B cell (primary cell): ENCODE measurements at regions not wholly inside any gene's neighbourhood (a gene's known extent, or its start where the extent isn't known, plus 50 kb on each side); places are given as distances from the start of the nearest gene placed in this dataset.

Experiments
- ATAC-seq: fragments of 200-7000 bp; cut with Tn5 transposase; one replicate; pipeline ENCODE4 v1.10.0; 2021; ENCODE audit warnings: low read depth, mild to moderate bottlenecking, moderate number of reproducible peaks, moderate library complexity
- CTCF ChIA-PET: fragments of 350-600 bp; sonication (Branson Sonifier 250); formaldehyde crosslinking; loops from one replicate; lab custom pipeline; 2021; ENCODE audit warnings: antibody characterized with exemption, inconsistent platforms; lab: Charles Lee
- POLR2A ChIA-PET: fragments of 350-600 bp; sonication (Branson Sonifier 250); formaldehyde crosslinking; loops from one replicate; lab custom pipeline; 2021; ENCODE audit warnings: antibody characterized with exemption; lab: Charles Lee
- DNase-seq: peaks from one replicate; pipeline ENCODE4 v3.0.0; 2013
- H2AFZ ChIP-seq: 2 replicates; pipeline ENCODE4 v1.6.1; 2012; ENCODE audit warnings: mild to moderate bottlenecking, low read depth, low read length; ENCODE audit not compliant: insufficient read depth, poor library complexity, severe bottlenecking
- H3K27ac ChIP-seq, 2 donors: 1 replicate in 1 of 2; 2 replicates in 1 of 2; pipeline ENCODE4 v1.5.1; 2012 to 2013; ENCODE audit warnings: low read length in 2 of 2, mild to moderate bottlenecking in 2 of 2, moderate library complexity in 1 of 2
- H3K27me3 ChIP-seq, 4 experiments: fragments of 200-600 bp in 1 of 4; sonication (generic) in 1 of 4; replicated peaks in 1 of 4; 1 replicate in 2 of 4; 2 replicates in 2 of 4; pipeline versions ENCODE4 v1.6.1 to v1.7.0; 2013 to 2016; ENCODE audit warnings: low read length in 3 of 4, mild to moderate bottlenecking in 2 of 4, mixed read lengths in 1 of 4, moderate library complexity in 1 of 4; ENCODE audit not compliant: insufficient read depth in 4 of 4, control insufficient read depth in 3 of 4; ENCODE audit errors: control extremely low read depth in 1 of 4
- H3K36me3 ChIP-seq, 2 experiments: replicated peaks in 1 of 2; 1 replicate in 1 of 2; 2 replicates in 1 of 2; pipeline versions ENCODE4 v1.6.1 to v1.7.1; 2013; ENCODE audit warnings: low read length in 1 of 2; ENCODE audit not compliant: insufficient read depth in 2 of 2, control insufficient read depth in 1 of 2; ENCODE audit errors: control extremely low read depth in 1 of 2, extremely low read depth in 1 of 2
- H3K4me1 ChIP-seq, 2 donors: fragments of 200-600 bp in 1 of 2; sonication (generic) in 1 of 2; 1 replicate in 1 of 2; 2 replicates in 1 of 2; pipeline versions ENCODE4 v1.5.1 to v1.6.1; 2013 to 2017; ENCODE audit warnings: low read length in 2 of 2; ENCODE audit not compliant: control insufficient read depth in 2 of 2, insufficient read depth in 2 of 2
- H3K4me2 ChIP-seq: replicated peaks from 2 replicates; pipeline ENCODE3; 2012; ENCODE audit warnings: mild to moderate bottlenecking, low read depth, low read length; ENCODE audit not compliant: poor library complexity, severe bottlenecking
- H3K4me3 ChIP-seq, 5 experiments: fragments of 200-600 bp in 1 of 5; sonication (generic) in 1 of 5; 1 replicate in 3 of 5; 2 replicates in 2 of 5; pipeline versions ENCODE4 v1.5.1 to v1.7.0; 2011 to 2016; ENCODE audit warnings: low read length in 4 of 5, mild to moderate bottlenecking in 4 of 5, low read depth in 2 of 5, control low read depth in 1 of 5, moderate library complexity in 1 of 5; ENCODE audit not compliant: insufficient read depth in 1 of 5; ENCODE audit errors: control extremely low read depth in 1 of 5, extremely low read depth in 1 of 5
- H3K79me2 ChIP-seq: fragments of 200-600 bp; sonication (generic); one replicate; pipeline ENCODE4 v1.6.0; 2016; ENCODE audit warnings: low read length; ENCODE audit not compliant: control insufficient read depth, insufficient read depth
- H3K9ac ChIP-seq: fragments of 200-600 bp; sonication (generic); 2 replicates; pipeline ENCODE4 v1.6.1; 2017; ENCODE audit warnings: mild to moderate bottlenecking, low read length, moderate library complexity
- H3K9me3 ChIP-seq, 3 donors: one replicate each; pipeline versions ENCODE4 v1.6.1 to v1.7.1; 2013; ENCODE audit warnings: low read length in 2 of 3; ENCODE audit not compliant: control insufficient read depth in 2 of 3, insufficient read depth in 1 of 3; ENCODE audit errors: control extremely low read depth in 1 of 3
- H4K20me1 ChIP-seq: 2 replicates; pipeline ENCODE4 v1.6.0; 2012; ENCODE audit warnings: mild to moderate bottlenecking, low read length; ENCODE audit not compliant: insufficient read depth, control insufficient read depth, poor library complexity, severe bottlenecking
- H3K27ac Mint-ChIP-seq: one replicate; pipeline ENCODE4 v1.8.0; 2021; ENCODE audit warnings: mixed read lengths
- H3K27me3 Mint-ChIP-seq: one replicate; pipeline ENCODE4 v1.8.0; 2021; ENCODE audit warnings: mixed read lengths
- H3K4me1 Mint-ChIP-seq: one replicate; pipeline ENCODE4 v1.8.0; 2021; ENCODE audit warnings: mixed read lengths
- H3K4me3 Mint-ChIP-seq: one replicate; pipeline ENCODE4 v1.8.0; 2021; ENCODE audit warnings: mixed read lengths
- H3K9me3 Mint-ChIP-seq: one replicate; pipeline ENCODE4 v1.8.0; 2022; ENCODE audit warnings: mixed read lengths; ENCODE audit not compliant: insufficient read depth
- CTCF ChIP-seq: fragments of 200-600 bp; IDR thresholded peaks from one replicate; pipeline ENCODE4 v1.8.0; 2022; ENCODE audit warnings: antibody characterized with exemption, mild to moderate bottlenecking
- EZH2 ChIP-seq: IDR thresholded peaks from 2 replicates; pipeline ENCODE4 v1.6.1; 2012; ENCODE audit warnings: borderline replicate concordance, low read depth, mild to moderate bottlenecking, moderate library complexity, low read length; ENCODE audit not compliant: insufficient read depth, poor library complexity, severe bottlenecking
- WGBS: methylation state at CpG from one replicate; pipeline ENCODE4 v1.1.5; 2013; ENCODE audit warnings: missing lambda C conversion rate; ENCODE audit not compliant: insufficient coverage; 5-methylcytosine and 5-hydroxymethylcytosine counted together
- intact Hi-C: fragments of 100-400 bp; cut with micrococcal nuclease; formaldehyde crosslinking; loops from one replicate; pipeline ENCODE4 v1.10.0; 2022

DNA sequence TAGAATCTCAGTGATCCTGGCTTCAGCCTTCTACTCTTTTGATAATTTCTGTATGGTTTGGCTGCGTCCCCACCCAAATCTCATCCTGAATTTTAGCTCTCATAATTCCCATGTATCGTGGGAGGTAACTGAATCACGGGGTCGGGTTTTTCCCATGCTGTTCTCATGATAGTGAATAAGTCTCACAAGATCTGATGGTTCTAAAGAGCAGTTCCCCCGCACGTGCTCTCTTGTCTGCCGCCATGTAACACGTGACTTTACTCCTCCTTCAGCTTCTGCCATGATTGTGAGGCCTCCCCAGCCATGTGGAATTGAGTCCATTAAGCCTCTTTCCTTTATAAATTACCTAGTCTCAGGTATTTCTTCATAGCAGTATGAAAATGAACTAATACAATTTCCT lies 507.2 kb downstream of the CDH26 start:
- Histone ChIP-seq H4K20me1 (no peaks in the 10 kb centered on the region), H3K9ac (no peak overlapping the region), H3K36me3 (no peaks in the 10 kb centered on the region), H3K79me2 (no peaks in the 10 kb centered on the region), H3K4me2 (no peak overlapping the region), H2AFZ (no peak overlapping the region), H3K4me3 (no peak overlapping the region), H3K4me1 (no peaks in the 10 kb centered on the region), H3K27ac (no peak overlapping the region), H3K27me3 (no peaks in the 10 kb centered on the region), H3K9me3 (peaks cover 0 to 14% (median 0%) of the 10 kb centered on the region in 3 donors)
- no peak for ATAC-seq
- WGBS: 94% methylated on average over 7 of the region's 8 CpGs
- intact Hi-C loops: no loop called here
- CTCF ChIA-PET: no interaction called here
- no peaks in the 10 kb centered on the region for H3K27me3 Mint-ChIP-seq
- TF ChIP-seq CTCF (no peak), EZH2 (no peak)
- DNase-seq: no peak
- no peak overlapping the region for H3K27ac Mint-ChIP-seq
- H3K4me3 Mint-ChIP-seq: no peak overlapping the region
- no peaks in the 10 kb centered on the region for H3K9me3 Mint-ChIP-seq
- POLR2A ChIA-PET: no interaction called here
- H3K4me1 Mint-ChIP-seq: no peaks in the 10 kb centered on the region

- H3K4me2 ChIP-seq: no peak overlapping the region
- intact Hi-C loops: no loop called here
- CTCF ChIA-PET: no interaction called here
- DNase-seq (no peak), ATAC-seq (no peak)
- Mint-ChIP-seq H3K27ac (no peak overlapping the region), H3K9me3 (no peaks in the 10 kb centered on the region), H3K27me3 (no peaks in the 10 kb centered on the region), H3K4me3 (no peak overlapping the region), H3K4me1 (no peaks in the 10 kb centered on the region)
- 84% methylated on average over 3 of the region's 8 CpGs for WGBS
- H3K36me3 ChIP-seq: no peaks in the 10 kb centered on the region
- no peak overlapping the region for H2AFZ ChIP-seq
- H3K4me3 ChIP-seq: no peak overlapping the region
- H3K27me3 ChIP-seq: no peaks in the 10 kb centered on the region
- TF ChIP-seq EZH2: no peak
- TF ChIP-seq CTCF: no peak
- POLR2A ChIA-PET: no interaction called here
- no peaks in the 10 kb centered on the region for H3K4me1 ChIP-seq
- no peak overlapping the region for H3K9ac ChIP-seq
- no peaks in the 10 kb centered on the region for H3K79me2 ChIP-seq
- H4K20me1 ChIP-seq: no peaks in the 10 kb centered on the region
- no peak overlapping the region for H3K27ac ChIP-seq
- peaks cover 0 to 14% (median 0%) of the 10 kb centered on the region in 3 donors for H3K9me3 ChIP-seq
Observed at GRCh38 chr20:60465993-60466686, 507.9 kb downstream of the CDH26 start.
